Activated CD8-positive, alpha-beta T cell treated with anti-CD3 and anti-CD28 coated beads for 36 hours (primary cell): ENCODE measurements at regions not wholly inside any gene's neighbourhood (a gene's known extent, or its start where the extent isn't known, plus 50 kb on each side); places are given as distances from the start of the nearest gene placed in this dataset.
A peak's percentile ranks its signal among the peaks of the same experiment; 100 is the strongest.

Source experiments
- ATAC-seq: fragments of 200-7000 bp; cut with Tn5 transposase; one replicate; pipeline ENCODE4 v1.10.0; 2021; ENCODE audit warnings: mild to moderate bottlenecking, moderate library complexity
- CTCF ChIA-PET: fragments of 350-600 bp; sonication (Branson Sonifier 250); formaldehyde crosslinking; loops from one replicate; lab custom pipeline; 2021; ENCODE audit warnings: antibody characterized with exemption; lab: Charles Lee
- POLR2A ChIA-PET: fragments of 350-600 bp; sonication (Branson Sonifier 250); formaldehyde crosslinking; loops from one replicate; lab custom pipeline; 2021; ENCODE audit warnings: antibody characterized with exemption; lab: Charles Lee
- DNase-seq: peaks from one replicate; pipeline ENCODE4 v3.0.0-alpha.2; 2020
- H3K27ac Mint-ChIP-seq: one replicate; pipeline ENCODE4 v1.8.0; 2021; ENCODE audit warnings: mild to moderate bottlenecking, mixed read lengths
- H3K27me3 Mint-ChIP-seq: one replicate; pipeline ENCODE4 v1.8.0; 2021; ENCODE audit warnings: mixed read lengths
- H3K36me3 Mint-ChIP-seq: one replicate; pipeline ENCODE4 v1.8.0; 2021; ENCODE audit warnings: low read depth, mixed read lengths
- H3K4me1 Mint-ChIP-seq: one replicate; pipeline ENCODE4 v1.8.0; 2021; ENCODE audit warnings: low read depth, mixed read lengths
- H3K4me3 Mint-ChIP-seq: one replicate; pipeline ENCODE4 v1.8.0; 2021; ENCODE audit warnings: mild to moderate bottlenecking, moderate library complexity, mixed read lengths
- H3K9me3 Mint-ChIP-seq: one replicate; pipeline ENCODE4 v1.8.0; 2021; ENCODE audit warnings: mixed read lengths
- intact Hi-C: fragments of 100-400 bp; cut with micrococcal nuclease; formaldehyde crosslinking; loops from one replicate; pipeline ENCODE4 v1.10.0; 2022
- TF ChIP-seq, protein P1 (sequence below): fragments of 200-600 bp; IDR thresholded peaks from one replicate; pipeline ENCODE4 v1.8.0; 2022; ENCODE audit warnings: antibody characterized with exemption, mild to moderate bottlenecking

DNA sequence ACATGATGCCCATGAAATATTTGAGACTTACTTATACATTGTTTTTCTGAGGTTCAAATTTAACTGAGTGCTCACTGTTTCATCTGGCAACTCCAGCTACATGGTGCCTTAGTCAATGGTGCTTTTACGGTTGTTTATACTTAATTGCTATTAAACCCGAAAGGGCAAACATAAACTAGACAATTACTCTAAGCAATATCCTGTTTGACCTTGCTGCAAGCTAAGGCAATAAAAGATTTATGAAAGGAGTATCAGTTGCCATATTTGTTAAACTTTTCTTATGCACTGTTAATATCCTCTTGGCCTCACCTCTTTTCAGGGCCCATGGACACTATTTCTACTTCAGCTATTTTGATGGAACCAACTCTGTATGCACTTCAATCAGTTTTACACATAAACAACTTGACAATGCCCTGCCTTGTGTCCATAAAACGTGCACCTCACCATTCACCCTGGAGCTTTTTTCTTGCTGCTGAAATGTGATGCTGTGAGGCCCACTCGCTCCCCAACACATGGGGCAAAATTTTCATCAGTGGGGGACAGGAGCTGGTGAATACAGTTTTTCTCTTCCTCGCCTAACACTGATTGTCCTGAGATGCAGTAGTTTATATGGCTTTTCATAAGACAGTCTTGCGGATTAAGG is 64.1 kb upstream of the HIF1A start:
- CTCF ChIA-PET = interaction anchor here (0.9 to 2.0 kb wide), 3 partner anchors 10 to 22 kb away, joined by 3 to 7 read pairs (median 4); no protein-coding TSS in a partner anchor
- Mint-ChIP-seq H3K36me3 (peaks cover 2% of the 10 kb centered on the region), H3K9me3 (peaks cover 5% of the 10 kb centered on the region), H3K4me3 (no peak overlapping the region), H3K27ac (no peak overlapping the region), H3K4me1 (peaks cover 16% of the 10 kb centered on the region), H3K27me3 (no peaks in the 10 kb centered on the region)
- no peak for ATAC-seq
- TF ChIP-seq, protein P1, sequence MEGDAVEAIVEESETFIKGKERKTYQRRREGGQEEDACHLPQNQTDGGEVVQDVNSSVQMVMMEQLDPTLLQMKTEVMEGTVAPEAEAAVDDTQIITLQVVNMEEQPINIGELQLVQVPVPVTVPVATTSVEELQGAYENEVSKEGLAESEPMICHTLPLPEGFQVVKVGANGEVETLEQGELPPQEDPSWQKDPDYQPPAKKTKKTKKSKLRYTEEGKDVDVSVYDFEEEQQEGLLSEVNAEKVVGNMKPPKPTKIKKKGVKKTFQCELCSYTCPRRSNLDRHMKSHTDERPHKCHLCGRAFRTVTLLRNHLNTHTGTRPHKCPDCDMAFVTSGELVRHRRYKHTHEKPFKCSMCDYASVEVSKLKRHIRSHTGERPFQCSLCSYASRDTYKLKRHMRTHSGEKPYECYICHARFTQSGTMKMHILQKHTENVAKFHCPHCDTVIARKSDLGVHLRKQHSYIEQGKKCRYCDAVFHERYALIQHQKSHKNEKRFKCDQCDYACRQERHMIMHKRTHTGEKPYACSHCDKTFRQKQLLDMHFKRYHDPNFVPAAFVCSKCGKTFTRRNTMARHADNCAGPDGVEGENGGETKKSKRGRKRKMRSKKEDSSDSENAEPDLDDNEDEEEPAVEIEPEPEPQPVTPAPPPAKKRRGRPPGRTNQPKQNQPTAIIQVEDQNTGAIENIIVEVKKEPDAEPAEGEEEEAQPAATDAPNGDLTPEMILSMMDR = no peak
- POLR2A ChIA-PET = interaction anchor here (0.8 kb wide), 1 partner anchor 10 kb away, joined by 3 read pairs; no protein-coding TSS in a partner anchor
- no peak for DNase-seq
- intact Hi-C loops = no loop called here

DNA sequence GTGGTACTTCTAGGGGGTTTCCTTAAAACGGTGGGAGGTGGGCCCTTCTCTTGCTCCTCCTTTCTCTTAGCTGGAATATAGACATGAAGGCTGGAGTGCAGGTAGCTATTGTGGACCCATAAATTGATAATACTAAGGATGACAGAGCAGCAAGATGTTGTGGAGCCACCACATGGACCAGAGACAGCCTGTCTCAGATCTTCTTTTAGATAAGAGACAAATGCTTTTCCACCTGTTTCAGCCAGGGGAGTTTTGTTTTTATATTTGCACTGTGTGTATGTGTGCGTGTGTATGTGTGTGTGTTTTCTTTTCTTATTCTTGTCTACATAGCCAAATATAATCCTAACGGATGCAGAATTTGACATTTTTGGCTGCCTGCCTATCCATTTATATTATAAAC is 62.9 kb upstream of the HIF1A start:
- H3K27me3 Mint-ChIP-seq = no peaks in the 10 kb centered on the region
- intact Hi-C loops = no loop called here
- no peak overlapping the region for H3K27ac Mint-ChIP-seq
- peaks cover 2% of the 10 kb centered on the region for H3K36me3 Mint-ChIP-seq
- H3K4me1 Mint-ChIP-seq = peaks cover 22% of the 10 kb centered on the region
- H3K9me3 Mint-ChIP-seq = peaks cover 5% of the 10 kb centered on the region
- TF ChIP-seq, protein P1 = no peak
- ChIA-PET CTCF (interaction anchor here (1.3 kb wide), 1 partner anchor 205 kb away, joined by 3 read pairs; no protein-coding TSS in a partner anchor), POLR2A (no interaction called here)
- DNase-seq (no peak), ATAC-seq (no peak)
- no peak overlapping the region for H3K4me3 Mint-ChIP-seq

DNA sequence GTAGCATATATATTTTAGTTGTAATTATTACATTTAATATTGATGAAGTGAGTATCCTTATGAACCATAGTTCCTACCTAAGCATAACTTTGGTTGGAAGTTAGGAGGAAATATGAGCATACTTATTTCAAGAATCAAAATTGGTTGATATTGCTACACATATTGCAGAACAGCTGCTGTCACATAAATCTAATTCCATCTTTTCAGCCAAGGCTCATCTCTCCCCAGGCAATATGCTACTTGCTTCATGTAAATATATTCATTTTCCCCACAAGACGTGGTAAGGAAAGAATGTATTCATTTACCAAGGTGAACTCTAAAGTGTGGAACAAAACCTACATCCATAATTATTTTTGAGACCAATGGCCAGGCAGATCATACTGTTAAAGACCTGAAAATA is 62.5 kb upstream of the HIF1A start:
- Mint-ChIP-seq H3K4me1 (peaks cover 20% of the 10 kb centered on the region), H3K27me3 (no peaks in the 10 kb centered on the region), H3K9me3 (peaks cover 5% of the 10 kb centered on the region), H3K27ac (no peak overlapping the region), H3K36me3 (peaks cover 2% of the 10 kb centered on the region), H3K4me3 (no peak overlapping the region)
- ChIA-PET POLR2A (no interaction called here), CTCF (interaction anchor here (0.6 to 1.3 kb wide), 2 partner anchors 152 to 205 kb away, joined by 3 read pairs; no protein-coding TSS in a partner anchor)
- intact Hi-C loops = no loop called here
- no peak for DNase-seq
- no peak for ATAC-seq
- TF ChIP-seq, protein P1 = no peak

DNA sequence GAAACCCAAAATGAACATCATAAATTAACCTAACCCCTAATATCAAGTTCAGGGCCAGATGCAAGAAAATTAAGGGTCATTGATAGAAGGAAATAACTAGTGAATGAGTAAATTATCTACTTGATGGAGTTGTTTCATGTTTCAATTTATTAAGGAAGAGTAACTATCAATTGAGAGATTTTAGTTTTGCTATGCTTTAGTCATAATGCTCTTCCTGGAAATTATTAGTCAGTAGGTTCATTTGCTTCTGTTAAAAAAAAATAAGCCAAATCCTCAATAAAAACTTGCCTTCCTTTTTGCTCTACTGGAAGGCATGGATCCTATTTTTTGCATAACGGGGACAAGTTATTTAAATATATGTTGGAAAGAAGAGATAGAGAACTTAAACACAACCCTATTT is 59.0 kb upstream of the HIF1A start:
- ATAC-seq (no peak), DNase-seq (no peak)
- Mint-ChIP-seq H3K4me1 (peaks cover 26% of the 10 kb centered on the region), H3K27ac (peak overlapping the region; percentile 80), H3K9me3 (peaks cover 5% of the 10 kb centered on the region), H3K4me3 (no peak overlapping the region), H3K27me3 (no peaks in the 10 kb centered on the region), H3K36me3 (peaks cover 2% of the 10 kb centered on the region)
- TF ChIP-seq, protein P1 = no peak
- intact Hi-C loops = no loop called here
- ChIA-PET CTCF (no interaction called here), POLR2A (no interaction called here)

DNA sequence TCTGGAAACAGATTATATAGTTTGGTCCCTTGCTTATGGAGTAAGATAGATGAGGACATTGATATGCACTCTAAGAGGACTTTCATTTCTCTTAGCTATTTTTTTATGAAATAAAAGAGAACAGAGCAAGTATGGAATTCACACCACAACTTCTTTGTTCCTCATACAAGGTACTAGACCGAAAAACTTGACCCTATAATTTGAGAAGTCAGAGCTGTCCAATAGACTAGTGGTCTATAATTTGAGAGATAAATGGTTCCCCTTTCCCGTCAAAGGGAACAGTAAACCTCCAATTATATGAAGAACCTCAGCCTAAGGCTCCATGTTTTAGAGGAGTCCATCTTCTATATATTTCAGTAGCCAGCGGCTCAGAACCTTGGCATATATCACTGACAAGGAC is 58.5 kb upstream of the HIF1A start:
- Mint-ChIP-seq H3K4me1 (peaks cover 26% of the 10 kb centered on the region), H3K27ac (peak overlapping the region; percentile 67), H3K9me3 (peaks cover 5% of the 10 kb centered on the region), H3K4me3 (no peak overlapping the region), H3K27me3 (no peaks in the 10 kb centered on the region), H3K36me3 (peaks cover 2% of the 10 kb centered on the region)
- DNase-seq = no peak
- no peak for ATAC-seq
- CTCF ChIA-PET = no interaction called here
- TF ChIP-seq, protein P1 = no peak
- POLR2A ChIA-PET = no interaction called here
- intact Hi-C loops = no loop called here
